Caco-2 (cell line): ENCODE measurements at regions not wholly inside any gene's neighbourhood (a gene's known extent, or its start where the extent isn't known, plus 50 kb on each side); places are given as distances from the start of the nearest gene placed in this dataset.

Experiments used
- BruUV-seq: library from RNA; stranded (reverse); fragments of 400-500 nt; replicated peaks from 2 replicates; lab custom pipeline; 2021; lab: Mats Ljungman, UMichigan
- CTCF ChIA-PET: fragments of 300-600 bp; sonication (Branson Sonifier 250); formaldehyde crosslinking; loops from one replicate; lab custom pipeline; 2022; ENCODE audit warnings: antibody characterized with exemption; lab: Charles Lee
- POLR2A ChIA-PET: fragments of 300-600 bp; sonication (Branson Sonifier 250); formaldehyde crosslinking; loops from one replicate; lab custom pipeline; 2022; ENCODE audit warnings: antibody characterized with exemption; lab: Charles Lee
- DNase-seq, 2 experiments: peaks; one replicate each; pipeline versions ENCODE4 v3.0.0 to v3.0.0-alpha.2; 2020 to 2022
- H3K27me3 ChIP-seq: replicated peaks from 2 replicates; pipeline ENCODE4 v1.6.0; 2011; ENCODE audit warnings: low read length; ENCODE audit not compliant: control insufficient read depth, insufficient read depth
- H3K36me3 ChIP-seq: 2 replicates; pipeline ENCODE4 v1.5.1; 2011; ENCODE audit warnings: low read length; ENCODE audit not compliant: control insufficient read depth, insufficient read depth
- H3K4me1 ChIP-seq: fragments of 250-450 bp; sonication (Bioruptor Pico); 2 replicates; pipeline ENCODE4 v1.5.1; 2020; ENCODE audit warnings: mild to moderate bottlenecking
- H3K4me3 ChIP-seq: 2 replicates; pipeline ENCODE4 v1.5.1; 2011; ENCODE audit warnings: low read depth, mild to moderate bottlenecking, control low read depth, low read length
- H3K9me3 ChIP-seq: fragments of 250-450 bp; sonication (Bioruptor Pico); 2 replicates; pipeline ENCODE4 v1.5.1; 2020; ENCODE audit warnings: mild to moderate bottlenecking, moderate library complexity
- H3K27ac Mint-ChIP-seq: one replicate; pipeline ENCODE4 v1.8.0; 2022; ENCODE audit warnings: mixed read lengths; ENCODE audit not compliant: unreplicated experiment
- H3K27me3 Mint-ChIP-seq: one replicate; pipeline ENCODE4 v1.8.0; 2022; ENCODE audit warnings: mixed read lengths; ENCODE audit not compliant: insufficient read depth, unreplicated experiment
- H3K36me3 Mint-ChIP-seq: one replicate; pipeline ENCODE4 v1.8.0; 2022; ENCODE audit warnings: mild to moderate bottlenecking, mixed read lengths; ENCODE audit not compliant: insufficient read depth, unreplicated experiment
- H3K4me1 Mint-ChIP-seq: one replicate; pipeline ENCODE4 v1.8.0; 2022; ENCODE audit warnings: low read depth, mixed read lengths; ENCODE audit not compliant: unreplicated experiment
- H3K4me3 Mint-ChIP-seq: one replicate; pipeline ENCODE4 v1.8.0; 2022; ENCODE audit warnings: mild to moderate bottlenecking, moderate library complexity, mixed read lengths; ENCODE audit not compliant: unreplicated experiment
- H3K9me3 Mint-ChIP-seq: one replicate; pipeline ENCODE4 v1.8.0; 2022; ENCODE audit warnings: mixed read lengths; ENCODE audit not compliant: unreplicated experiment
- intact Hi-C: fragments of 100-400 bp; cut with micrococcal nuclease; formaldehyde crosslinking; loops from one replicate; pipeline ENCODE4 v1.10.0; 2022; ENCODE audit not compliant: unreplicated experiment
- TF ChIP-seq, protein P1 (sequence below), 2 experiments: fragments of 200-600 bp in 1 of 2; IDR thresholded peaks; 1 replicate in 1 of 2; 2 replicates in 1 of 2; pipeline versions ENCODE4 v1.5.1 to v1.8.0; 2011 to 2022; ENCODE audit warnings: antibody characterized with exemption in 1 of 2, control low read depth in 1 of 2, inconsistent platforms in 1 of 2, low read depth in 1 of 2, low read length in 1 of 2, mild to moderate bottlenecking in 1 of 2, moderate library complexity in 1 of 2; ENCODE audit not compliant: insufficient read depth in 1 of 2, severe bottlenecking in 1 of 2, unreplicated experiment in 1 of 2

- ChIA-PET POLR2A (no interaction called here), CTCF (no interaction called here)
- H3K36me3 ChIP-seq: no peaks in the 10 kb centered on the region
- TF ChIP-seq, protein P1, sequence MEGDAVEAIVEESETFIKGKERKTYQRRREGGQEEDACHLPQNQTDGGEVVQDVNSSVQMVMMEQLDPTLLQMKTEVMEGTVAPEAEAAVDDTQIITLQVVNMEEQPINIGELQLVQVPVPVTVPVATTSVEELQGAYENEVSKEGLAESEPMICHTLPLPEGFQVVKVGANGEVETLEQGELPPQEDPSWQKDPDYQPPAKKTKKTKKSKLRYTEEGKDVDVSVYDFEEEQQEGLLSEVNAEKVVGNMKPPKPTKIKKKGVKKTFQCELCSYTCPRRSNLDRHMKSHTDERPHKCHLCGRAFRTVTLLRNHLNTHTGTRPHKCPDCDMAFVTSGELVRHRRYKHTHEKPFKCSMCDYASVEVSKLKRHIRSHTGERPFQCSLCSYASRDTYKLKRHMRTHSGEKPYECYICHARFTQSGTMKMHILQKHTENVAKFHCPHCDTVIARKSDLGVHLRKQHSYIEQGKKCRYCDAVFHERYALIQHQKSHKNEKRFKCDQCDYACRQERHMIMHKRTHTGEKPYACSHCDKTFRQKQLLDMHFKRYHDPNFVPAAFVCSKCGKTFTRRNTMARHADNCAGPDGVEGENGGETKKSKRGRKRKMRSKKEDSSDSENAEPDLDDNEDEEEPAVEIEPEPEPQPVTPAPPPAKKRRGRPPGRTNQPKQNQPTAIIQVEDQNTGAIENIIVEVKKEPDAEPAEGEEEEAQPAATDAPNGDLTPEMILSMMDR (IDR thresholded peaks at IDR 0.05; ENCODE audit: insufficient read depth in 1 of 2, low read depth in 1 of 2, low read length in 1 of 2, severe bottlenecking in 1 of 2, unreplicated experiment in 1 of 2): no peak
- H3K4me1 ChIP-seq: no peaks in the 10 kb centered on the region
- Mint-ChIP-seq H3K9me3 (peaks cover 9% of the 10 kb centered on the region), H3K27me3 (no peaks in the 10 kb centered on the region), H3K27ac (no peak overlapping the region), H3K36me3 (no peaks in the 10 kb centered on the region), H3K4me1 (no peaks in the 10 kb centered on the region), H3K4me3 (no peak overlapping the region)
- H3K9me3 ChIP-seq: no peaks in the 10 kb centered on the region
- no peak for DNase-seq
- no TSS peak for BruUV-seq
- no peak overlapping the region for H3K4me3 ChIP-seq
- intact Hi-C loops: no loop called here
- no peaks in the 10 kb centered on the region for H3K27me3 ChIP-seq
These were observed 360.9 kb upstream of the SALL3 start for GRCh38 chr18:78618726-78619125.

DNA sequence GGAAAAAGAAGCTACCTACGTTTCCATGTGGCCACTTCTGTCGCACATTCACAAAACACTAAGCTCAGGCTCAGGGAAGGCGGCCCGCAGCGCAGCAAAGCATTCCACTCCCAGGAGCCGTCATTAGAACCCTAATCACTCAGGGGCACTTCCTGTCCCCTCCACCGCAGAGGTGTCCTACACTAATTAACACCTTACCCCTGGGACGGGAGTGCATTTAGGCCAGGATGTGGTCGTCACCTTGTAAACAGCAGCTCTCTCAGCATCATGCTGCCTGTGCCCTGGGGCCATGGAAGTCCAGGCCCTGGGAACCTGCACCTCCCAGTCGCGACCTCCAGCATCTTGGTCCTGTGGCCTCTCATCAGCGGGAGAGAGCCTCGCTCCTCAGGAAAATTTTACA, 359.8 kb upstream of the SALL3 start:
- peaks cover 9% of the 10 kb centered on the region for H3K9me3 Mint-ChIP-seq
- no TSS peak for BruUV-seq
- H3K9me3 ChIP-seq: no peaks in the 10 kb centered on the region

GRCh38 chr18:78620326-78620725, 359.3 kb upstream of the SALL3 start:
- no peaks in the 10 kb centered on the region for H3K36me3 ChIP-seq
- no peaks in the 10 kb centered on the region for H3K27me3 ChIP-seq
- H3K36me3 Mint-ChIP-seq: no peaks in the 10 kb centered on the region
- no TSS peak for BruUV-seq
- peaks cover 9% of the 10 kb centered on the region for H3K9me3 Mint-ChIP-seq
- H3K4me1 Mint-ChIP-seq: no peaks in the 10 kb centered on the region
- no peak overlapping the region for H3K27ac Mint-ChIP-seq
- DNase-seq: no peak
- no peaks in the 10 kb centered on the region for H3K27me3 Mint-ChIP-seq
- no peak overlapping the region for H3K4me3 Mint-ChIP-seq
- intact Hi-C loops: no loop called here
- ChIA-PET CTCF (no interaction called here), POLR2A (no interaction called here)
- TF ChIP-seq, protein P1 (IDR thresholded peaks at IDR 0.05; ENCODE audit: insufficient read depth in 1 of 2, low read depth in 1 of 2, low read length in 1 of 2, severe bottlenecking in 1 of 2, unreplicated experiment in 1 of 2): no peak
- no peak overlapping the region for H3K4me3 ChIP-seq
- H3K9me3 ChIP-seq: no peaks in the 10 kb centered on the region
- no peaks in the 10 kb centered on the region for H3K4me1 ChIP-seq

More for the DNA sequence above, 359.8 kb upstream of the SALL3 start:
- Mint-ChIP-seq H3K27ac (no peak overlapping the region), H3K36me3 (no peaks in the 10 kb centered on the region), H3K4me3 (no peak overlapping the region), H3K4me1 (no peaks in the 10 kb centered on the region), H3K27me3 (no peaks in the 10 kb centered on the region)
- Histone ChIP-seq H3K36me3 (no peaks in the 10 kb centered on the region), H3K27me3 (no peaks in the 10 kb centered on the region), H3K4me1 (no peaks in the 10 kb centered on the region), H3K4me3 (no peak overlapping the region)
- intact Hi-C loops: no loop called here
- ChIA-PET POLR2A (no interaction called here), CTCF (no interaction called here)
- TF ChIP-seq, protein P1 (IDR thresholded peaks at IDR 0.05; ENCODE audit: insufficient read depth in 1 of 2, low read depth in 1 of 2, low read length in 1 of 2, severe bottlenecking in 1 of 2, unreplicated experiment in 1 of 2): no peak
- DNase-seq: no peak
